Iris pigment epithelial cell (primary cell): ENCODE measurements at regions not wholly inside any gene's neighbourhood (a gene's known extent, or its start where the extent isn't known, plus 50 kb on each side); places are given as distances from the start of the nearest gene placed in this dataset.
"Not testable (repeated sequence)": the region's sequence is repeated elsewhere in the genome, so short reads cannot be mapped to it uniquely, and the experiment has no call there.

Experiments used
- DNase-seq: peaks from one replicate; pipeline ENCODE4 v3.0.0-alpha.2; 2011; ENCODE audit warnings: low read depth

DNA sequence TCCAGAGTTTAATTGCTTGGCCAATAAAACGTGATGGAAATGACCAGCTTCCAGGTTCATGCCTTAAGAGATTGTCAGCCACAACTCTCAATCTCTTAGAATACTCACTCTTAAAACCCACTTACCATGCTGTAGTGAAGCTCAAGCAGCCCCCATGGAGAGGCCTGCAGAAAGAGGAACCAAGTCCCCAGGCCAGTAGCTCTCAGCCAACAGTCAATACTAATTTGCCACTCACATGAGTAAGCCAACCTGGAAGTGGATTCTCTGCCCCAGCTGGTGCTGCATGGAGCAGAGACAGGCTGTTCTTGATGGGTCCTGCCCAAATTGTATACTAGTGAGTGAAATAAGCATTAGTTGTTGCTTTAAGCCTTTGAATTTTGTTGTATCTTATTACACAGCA lies 155.9 kb downstream of the OXSM start:
- DNase-seq: no peak

DNA sequence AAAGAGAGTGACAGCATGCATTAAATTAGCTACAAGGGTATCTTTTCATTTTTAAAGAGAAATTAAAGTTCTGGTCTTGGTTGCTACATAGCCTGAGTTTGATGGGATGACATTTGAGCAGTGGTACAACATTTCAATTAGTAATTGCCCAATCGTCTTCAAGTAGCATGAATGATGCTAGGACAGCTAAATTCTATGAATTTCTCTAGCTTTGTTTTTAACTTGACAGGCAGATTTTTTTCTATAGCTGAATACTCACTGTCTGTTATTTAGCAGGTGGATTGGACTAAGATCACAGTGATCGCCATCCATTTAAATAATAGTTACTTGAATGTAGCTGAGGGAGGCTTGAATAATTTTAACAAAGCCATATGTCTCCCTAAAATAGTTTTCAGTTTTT lies 162.2 kb downstream of the OXSM start:
- no peak for DNase-seq

DNA sequence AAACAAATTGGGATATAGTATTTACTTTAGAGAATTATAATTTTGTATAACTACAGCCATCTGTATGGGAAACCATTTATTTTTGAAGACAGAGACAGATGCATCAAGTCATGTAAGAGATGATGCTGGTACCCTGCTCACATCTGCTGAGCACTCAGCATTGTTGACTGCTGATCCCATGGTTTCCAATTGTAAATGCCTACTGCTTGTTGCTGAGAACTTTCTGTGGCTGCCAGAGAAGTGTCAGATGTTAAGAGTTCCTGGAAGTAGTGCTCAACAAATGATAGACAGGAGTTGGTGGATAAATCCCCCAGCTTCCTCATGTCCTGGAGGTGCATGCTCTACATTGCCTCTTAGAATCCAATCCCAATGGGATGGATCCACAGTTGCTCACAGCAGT lies 167.1 kb downstream of the OXSM start:
- DNase-seq: no peak

DNA sequence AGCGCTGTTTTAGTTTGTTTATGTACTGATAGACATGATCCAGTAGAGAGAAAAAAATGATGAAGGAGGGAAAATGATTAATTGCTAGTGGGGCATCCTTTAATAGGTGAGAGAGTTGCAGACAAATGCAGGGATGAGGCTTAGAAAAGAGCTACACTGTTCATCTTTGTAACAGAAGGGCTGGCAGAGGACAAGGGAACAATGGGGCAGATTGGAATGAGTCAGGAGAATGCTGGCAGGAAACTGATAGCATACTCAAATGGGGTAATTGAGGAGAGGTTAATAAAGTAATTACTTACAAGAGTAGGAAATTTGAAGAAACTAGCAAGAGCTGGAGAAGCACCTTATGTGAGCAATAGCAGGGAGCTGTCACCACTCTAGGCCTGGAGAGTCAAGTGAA lies 170.9 kb downstream of the OXSM start:
- DNase-seq: no peak

DNA sequence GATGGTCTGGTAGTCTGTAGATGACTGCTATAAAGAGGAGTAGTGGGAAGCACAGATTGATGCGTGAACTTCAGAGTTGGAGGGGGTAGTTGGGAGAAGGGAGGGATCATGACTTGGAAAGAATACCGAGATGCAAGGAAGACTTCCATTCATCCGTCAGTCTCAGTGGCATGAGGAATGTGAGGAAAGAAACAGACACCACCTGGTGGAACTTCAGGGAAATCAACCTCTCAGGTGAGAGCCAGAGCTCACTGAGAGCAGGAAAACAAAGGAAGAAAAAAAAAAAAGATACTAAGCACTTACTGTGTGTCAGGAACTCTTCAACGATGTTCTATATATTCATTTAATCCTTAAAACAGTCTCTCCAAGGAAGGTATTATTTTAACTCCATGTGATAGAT lies 172.4 kb downstream of the OXSM start:
- DNase-seq: no peak

DNA sequence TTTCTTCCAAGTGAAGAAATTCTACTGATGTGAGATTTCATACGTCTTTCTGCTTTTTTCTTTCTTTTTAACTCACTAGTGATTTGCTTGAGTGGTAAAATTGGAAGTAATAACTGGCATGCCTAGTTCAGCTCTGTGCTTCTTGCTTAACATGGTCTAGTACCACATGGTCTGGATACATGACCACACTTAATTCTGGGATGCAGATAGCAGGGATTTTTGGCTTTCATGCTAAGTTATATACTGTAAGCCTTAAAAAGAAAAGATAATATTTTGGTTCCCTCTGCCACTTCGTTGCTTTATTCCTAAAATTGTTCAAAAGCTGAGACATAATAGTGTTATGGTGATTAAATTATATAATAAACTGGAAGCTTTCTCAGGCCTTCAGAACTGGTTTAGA lies 174.3 kb downstream of the OXSM start:
- no peak for DNase-seq

DNA sequence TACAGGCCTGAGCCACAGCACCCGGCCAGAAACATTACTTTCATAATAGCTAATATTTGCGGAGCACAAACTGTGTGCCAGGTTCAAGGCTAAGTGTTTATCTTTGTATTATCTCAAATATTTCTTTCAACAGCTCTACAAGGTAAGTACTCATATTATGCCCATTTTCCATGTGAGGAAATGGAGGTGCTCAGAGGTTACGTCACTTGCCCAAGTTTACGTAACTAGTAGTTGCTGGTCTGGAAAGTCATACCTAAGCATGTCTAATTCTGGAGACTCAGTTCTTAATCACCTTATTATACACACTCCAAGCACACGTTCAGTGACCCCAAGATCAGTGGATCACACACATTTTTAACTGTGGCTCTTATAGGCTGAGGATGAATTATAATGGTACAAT lies 177.5 kb downstream of the OXSM start:
- DNase-seq: no peak

DNA sequence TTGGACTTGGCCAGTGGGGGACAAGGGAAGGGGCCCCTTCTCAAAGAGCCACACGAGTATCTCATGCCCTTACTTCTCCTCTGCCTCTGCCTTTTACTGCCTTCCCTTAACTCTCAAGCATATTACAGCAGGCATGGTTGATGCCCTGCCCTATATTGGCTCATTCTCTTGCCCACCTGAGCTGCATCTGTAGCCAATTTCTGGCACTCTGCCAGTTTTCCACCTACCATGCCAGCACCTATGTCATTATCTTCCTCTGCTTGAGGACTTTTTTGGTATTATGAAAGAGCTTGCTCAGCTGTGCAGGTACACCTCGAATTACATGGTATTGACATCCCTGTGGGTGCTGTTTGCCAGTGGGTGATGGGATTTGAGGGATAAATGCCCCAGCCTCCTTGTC lies 181.8 kb downstream of the OXSM start:
- no peak for DNase-seq

DNA sequence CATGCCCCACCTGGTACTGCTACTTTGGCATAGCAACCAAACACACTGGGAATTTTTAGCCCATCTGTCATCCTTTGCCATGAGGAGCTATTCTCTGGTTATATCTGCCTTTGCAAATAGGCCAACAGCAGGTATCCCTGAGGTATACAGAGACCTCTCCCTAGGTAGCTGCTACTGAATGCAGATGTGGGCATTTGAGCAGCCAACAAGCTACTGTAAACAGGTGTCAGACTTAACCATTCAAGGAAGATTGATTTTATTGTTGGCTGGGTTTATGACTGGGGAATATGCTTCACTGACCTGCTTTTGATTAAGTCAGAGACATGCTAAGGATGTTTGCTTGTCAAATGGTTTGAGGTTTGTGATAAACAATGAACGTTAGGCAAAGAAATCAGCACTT lies 183.2 kb downstream of the OXSM start:
- DNase-seq: no peak

DNA sequence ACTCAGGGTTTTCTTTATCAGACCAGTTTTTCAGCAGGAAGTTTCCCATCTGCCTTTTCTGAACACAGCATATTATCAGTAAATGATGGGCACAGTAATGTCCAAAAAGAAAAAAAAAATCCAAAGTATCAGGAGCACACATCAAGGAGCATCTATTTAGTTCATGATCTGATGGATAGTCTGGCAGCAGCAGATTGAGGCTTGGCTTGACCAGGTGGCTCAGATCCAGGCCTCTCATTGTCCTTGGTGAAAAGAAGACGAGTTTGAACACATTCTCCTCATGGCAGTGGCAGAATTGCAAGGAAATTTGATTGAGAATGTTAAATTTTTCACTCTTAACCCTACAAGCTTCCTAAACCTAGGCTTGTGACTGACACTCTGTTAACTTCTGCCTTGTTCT lies 192.9 kb downstream of the OXSM start:
- DNase-seq: no peak

DNA sequence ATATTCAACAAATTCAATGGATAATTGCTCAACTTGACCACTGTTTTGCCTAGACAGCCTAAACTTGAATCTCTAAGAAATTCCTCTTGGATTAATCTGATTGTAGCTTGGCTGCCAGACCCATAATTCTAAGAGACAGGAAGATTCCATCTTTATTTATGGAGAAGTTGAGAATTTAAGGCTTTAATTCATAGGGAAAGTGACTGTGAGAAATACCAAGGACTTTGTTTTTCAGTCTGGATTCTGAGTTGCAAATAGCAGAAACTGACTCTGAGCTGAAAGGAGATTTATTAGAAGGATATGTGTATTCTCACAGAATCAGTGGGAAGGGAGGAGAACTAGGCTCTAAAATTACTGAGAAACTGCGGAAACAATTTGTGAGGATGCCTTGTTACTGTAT lies 195.7 kb downstream of the OXSM start:
- no peak for DNase-seq

DNA sequence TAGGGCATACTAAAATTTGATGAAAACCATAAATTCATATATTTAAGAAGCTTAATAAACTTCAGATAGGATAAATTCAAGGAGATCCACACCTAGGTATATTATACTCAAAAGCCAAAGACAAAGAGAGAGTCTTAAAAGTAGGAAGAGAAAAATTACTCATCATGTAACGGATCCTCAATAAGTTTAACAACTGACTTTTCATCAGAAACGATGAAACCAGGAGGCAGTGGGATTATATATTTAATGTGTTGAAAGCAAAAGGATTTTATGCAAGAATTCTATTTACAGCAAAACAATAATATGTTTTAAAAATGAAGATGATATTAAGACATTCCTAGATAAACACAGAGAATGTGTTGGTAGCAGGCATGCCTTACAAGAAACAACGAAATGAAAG lies 202.7 kb downstream of the OXSM start:
- DNase-seq: no peak

DNA sequence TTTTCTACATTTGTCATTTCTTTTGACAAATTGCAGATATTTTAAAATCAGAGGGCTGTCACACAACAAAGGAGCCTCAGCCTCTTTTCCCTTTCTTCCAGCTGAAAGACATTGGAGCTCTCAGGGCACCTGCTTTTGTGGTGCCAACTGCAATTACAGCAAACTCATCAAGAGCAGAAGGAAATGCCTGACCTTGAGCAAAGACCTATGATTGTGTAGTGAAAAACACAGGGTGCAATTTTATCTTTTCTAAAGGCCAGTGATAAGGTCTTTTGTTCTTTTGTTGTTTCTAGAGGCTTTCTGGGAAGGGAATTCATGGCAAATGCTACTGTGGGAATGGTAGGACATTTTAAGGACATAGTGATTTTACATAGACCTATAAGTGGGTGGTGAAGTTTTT lies 214.3 kb downstream of the OXSM start:
- no peak for DNase-seq

DNA sequence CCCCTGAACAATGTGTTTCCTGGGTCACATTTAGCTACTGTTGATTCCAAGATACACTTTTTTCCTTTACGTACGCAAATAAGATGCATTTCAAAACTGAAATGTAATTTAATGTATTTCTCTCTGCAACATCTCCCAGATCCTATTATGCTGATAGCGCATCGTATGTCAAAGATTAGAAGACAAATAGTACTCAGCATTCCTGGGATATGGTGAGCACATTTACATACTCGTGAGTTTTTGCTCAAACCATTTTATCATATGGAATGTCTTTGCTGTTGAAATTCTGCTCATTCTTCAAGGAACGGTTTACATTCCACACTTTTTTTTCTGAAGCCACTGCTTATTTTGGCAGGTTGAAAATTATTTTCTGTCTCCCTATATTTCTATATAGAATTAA lies 221.4 kb downstream of the OXSM start:
- DNase-seq: no peak

DNA sequence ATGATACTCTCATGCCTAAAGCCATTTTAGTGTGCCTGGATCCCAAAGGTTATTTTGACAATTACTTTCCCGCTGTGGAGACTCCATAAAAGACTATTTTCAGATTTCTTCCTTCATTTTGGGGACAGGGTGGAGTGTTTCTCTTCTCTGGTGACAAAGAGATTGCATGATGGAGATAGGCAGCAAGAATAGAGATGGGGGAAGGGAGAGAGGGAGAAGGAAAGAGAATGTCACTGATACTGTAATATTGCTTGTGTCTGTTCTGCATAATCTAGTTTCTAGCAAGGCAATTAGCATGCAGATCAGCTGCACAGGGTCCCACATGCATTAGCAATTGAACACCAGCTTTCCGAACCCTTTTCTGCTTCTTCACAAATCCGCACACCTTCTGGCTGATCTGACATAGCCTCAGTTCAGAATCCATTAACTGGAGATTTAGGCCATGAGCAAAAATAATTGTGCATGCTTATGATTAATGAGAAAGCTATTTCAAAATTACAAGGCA lies 222.4 kb downstream of the OXSM start:
- no peak for DNase-seq

DNA sequence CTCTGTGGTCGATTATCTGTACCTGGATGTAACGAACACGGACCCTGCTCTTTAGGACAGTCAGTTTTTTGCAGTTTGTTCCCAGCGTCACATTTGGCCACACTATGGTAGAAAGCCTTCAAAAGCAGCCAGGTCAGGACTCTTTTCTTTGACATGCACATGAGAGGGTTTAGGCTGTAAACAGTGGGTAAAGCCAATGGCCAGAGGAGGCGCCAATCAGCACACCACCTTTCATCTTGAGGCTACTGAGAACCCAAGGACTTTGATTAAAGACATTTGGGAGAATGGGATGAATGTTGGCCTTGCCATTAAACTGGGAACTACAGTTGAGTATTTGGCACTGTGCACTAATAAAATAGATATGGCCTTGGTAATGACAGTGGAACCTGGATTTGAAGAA lies 225.9 kb downstream of the OXSM start:
- DNase-seq: no peak

DNA sequence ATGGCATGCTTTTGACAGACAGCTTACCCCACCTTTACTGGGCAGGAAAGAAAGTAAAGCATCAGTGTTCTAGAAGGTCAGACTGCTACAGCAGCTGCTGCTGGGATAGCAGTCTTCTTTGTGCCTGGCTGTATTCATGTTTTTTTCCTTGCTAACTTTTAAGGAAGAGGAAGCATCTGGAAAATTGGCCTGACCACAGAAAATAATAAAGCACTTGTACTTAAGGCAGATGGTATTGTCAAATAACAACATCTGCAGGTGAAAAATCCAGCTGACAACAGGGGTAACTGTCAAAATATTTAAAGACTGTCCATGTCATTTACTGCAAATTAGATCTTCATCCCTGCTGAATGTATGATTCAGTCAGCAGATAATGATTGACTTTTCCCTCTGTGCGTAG lies 229.0 kb downstream of the OXSM start:
- DNase-seq: no peak

DNA sequence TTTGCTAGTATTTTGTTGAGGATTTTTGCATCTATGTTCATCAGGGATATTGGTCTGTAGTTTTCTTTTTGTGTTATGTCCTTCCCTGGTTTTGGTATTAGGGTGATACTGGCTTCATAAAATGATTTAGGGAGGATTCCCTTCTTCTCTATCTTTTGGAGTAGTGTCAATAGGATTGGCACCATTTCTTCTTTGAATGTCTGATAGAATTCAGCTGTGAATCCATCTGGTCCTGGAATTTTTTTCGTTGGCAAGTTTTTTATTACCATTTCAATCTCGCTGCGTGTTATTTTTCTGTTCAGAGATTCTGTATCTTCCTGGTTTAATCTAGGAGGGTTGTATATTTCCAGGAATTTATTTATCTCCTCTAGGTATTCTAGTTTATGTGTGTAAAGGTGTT lies 234.3 kb downstream of the OXSM start:
- DNase-seq: not testable (repeated sequence)

DNA sequence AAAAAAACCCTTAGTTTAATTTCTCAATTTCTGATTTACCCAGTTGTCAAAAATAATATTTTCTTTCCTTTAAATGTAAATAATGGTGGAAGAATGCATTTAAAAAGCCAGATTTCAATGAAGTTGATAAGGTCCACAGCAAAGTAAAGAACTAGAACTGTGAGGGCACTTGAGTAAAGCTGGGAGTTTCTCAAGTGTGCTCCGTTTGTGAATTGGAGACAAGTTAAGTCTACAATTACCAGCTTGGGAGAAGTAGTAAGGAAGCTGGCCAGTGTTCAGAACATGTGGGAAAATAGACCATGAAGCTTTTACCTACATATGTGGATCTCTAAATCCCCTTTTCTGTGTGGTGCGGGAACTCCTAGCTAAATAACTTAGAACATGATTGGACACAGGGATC lies 239.4 kb downstream of the OXSM start:
- no peak for DNase-seq

DNA sequence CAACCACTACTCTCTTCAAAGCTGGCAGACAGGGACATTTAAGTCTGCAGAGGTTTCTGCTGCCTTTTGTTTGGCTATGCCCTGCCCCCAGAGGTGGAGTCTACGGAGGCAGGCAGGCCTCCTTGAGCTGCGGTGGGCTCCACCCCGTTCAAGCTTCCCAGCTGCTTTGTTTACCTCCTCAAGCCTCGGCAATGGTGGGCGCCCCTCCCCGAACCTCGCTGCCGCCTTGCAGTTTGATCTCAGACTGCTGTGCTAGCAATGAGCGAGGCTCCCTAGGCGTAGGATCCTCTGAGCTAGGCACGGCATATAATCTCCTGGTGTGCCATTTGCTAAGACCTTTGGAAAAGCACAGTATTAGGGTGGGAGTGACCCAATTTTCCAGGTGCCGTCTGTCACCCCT lies 252.2 kb downstream of the OXSM start:
- not testable (repeated sequence) for DNase-seq

DNA sequence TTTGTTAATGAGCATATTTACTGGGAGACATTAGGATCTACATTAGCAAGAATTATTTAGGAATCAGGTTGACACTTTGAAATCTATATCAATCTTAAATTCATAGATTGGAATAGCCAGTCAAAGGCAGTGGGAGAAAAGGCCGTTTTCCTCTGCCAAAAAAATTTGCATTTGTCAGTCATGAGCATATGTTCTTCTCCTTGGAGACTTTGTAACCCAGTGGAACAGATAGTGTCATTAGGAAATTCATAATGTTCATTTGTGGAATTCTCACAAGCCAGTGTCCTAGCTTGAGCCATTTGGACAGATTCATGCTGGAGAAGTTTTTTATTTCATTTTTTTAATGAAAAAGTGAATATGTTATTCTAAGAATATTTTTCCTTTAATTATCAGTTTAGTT lies 260.1 kb downstream of the OXSM start:
- no peak for DNase-seq

DNA sequence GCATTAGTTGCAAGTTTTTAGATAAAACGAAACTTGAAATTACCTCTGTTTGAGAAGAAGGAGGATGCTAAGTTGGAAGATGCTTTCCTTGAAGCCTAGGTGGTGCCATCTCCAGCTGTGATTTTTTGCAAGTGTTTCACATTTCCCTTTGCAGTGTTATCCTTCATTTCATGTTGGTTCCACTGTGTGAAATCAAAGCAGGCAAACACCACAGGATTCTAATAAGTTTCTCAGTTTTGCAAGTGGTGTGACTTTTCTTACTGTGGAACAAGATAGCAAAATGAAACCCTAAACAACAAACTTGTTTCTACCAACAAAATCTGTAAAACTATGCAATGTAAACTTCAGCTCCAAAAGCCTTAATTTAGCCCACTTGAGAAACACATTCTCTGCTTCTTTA lies 260.9 kb downstream of the OXSM start:
- DNase-seq: no peak

DNA sequence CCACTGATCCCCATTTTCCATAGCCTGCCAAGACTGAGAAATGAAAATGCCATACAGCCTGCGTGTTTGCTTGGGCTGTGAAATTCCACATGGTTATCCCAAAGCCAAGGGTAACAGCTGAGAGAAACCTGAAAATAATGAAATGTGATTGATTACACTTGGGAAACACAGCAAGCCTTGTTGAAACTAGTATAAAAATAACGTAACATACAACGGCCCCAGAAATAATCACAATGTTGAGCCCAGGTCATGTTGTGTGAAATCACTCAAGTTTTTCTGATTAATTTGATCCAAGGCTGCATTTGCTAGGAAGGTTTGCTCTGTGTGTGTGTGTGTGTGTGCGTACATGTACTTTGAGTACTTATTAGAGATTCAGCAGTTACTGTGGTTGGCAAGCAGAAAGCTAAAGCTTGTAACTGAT lies 269.0 kb downstream of the OXSM start:
- no peak for DNase-seq

DNA sequence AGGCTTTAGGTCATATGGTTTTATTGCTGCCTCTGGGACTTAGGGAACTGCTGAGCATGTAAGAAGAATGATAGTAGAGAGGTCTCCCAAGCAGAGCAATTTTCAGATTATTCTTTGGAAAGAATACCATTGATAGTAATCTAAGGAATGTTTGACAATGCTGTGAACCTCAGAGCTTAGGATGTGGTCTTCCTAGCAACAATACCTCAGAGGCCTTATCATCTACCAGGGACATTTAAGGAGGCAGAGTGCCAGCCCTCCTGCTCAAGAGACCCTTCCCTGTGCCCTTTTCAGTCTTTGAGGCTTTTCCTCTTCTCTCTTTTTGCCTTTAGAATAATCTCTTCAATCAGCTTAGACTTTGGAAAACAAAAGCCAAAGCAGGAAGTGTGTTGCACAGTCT lies 272.1 kb downstream of the OXSM start:
- no peak for DNase-seq

DNA sequence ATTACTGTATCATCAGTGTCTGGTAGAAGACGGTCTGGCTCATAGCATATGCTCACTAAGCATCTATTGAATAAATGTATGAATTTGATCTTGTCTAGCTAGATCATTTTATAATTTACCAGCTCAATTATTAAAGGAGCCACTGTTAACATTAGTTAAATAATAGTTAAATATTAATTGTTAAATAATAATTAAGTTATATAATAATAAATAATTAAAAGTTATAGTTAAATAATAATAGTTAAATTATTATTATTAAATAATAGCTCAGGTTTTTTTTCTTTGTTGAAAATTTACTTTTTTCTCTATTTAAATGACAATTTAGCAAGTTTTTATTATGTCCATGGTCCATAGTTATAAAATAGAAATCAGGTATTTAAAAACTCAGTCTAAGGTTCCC lies 274.4 kb downstream of the OXSM start:
- DNase-seq: no peak
